ENCODE measurements at regions not wholly inside any gene's neighbourhood (a gene's known extent, or its start where the extent isn't known, plus 50 kb on each side); places are given as distances from the start of the nearest gene placed in this dataset.

DNA sequence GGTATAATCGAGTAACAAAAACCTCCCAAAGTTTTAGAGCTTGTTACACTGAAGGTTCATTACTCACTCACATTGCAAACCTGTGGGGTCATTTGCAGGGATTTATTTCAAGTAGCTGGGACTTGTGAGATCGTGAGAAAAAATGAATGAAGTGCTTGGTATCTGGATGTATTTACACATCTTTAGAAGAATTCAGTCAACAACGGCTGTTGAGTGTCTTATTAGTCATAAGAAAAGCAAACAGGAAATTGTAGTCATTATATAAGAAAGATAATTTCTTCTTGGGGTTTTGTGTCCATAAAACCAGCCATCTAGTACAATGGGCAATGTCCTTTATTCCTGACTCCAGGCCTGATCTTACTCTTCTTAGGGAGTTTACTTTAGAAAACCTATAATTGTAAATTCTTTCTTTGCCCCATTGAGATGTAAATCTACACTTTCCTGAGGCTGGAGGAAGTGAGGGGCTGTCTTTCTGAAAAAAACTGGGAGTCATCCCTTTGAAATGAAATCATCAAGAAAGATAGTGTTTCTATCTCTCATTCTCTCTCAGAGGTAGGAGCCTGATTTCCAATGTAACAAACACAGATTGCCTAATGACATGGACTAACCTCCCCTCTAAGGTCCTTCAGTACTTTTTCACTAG is 202.5 kb upstream of the ASCC3 start (continued):
- TF ChIP-seq, protein P1, sequence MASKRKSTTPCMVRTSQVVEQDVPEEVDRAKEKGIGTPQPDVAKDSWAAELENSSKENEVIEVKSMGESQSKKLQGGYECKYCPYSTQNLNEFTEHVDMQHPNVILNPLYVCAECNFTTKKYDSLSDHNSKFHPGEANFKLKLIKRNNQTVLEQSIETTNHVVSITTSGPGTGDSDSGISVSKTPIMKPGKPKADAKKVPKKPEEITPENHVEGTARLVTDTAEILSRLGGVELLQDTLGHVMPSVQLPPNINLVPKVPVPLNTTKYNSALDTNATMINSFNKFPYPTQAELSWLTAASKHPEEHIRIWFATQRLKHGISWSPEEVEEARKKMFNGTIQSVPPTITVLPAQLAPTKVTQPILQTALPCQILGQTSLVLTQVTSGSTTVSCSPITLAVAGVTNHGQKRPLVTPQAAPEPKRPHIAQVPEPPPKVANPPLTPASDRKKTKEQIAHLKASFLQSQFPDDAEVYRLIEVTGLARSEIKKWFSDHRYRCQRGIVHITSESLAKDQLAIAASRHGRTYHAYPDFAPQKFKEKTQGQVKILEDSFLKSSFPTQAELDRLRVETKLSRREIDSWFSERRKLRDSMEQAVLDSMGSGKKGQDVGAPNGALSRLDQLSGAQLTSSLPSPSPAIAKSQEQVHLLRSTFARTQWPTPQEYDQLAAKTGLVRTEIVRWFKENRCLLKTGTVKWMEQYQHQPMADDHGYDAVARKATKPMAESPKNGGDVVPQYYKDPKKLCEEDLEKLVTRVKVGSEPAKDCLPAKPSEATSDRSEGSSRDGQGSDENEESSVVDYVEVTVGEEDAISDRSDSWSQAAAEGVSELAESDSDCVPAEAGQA (IDR thresholded peaks at IDR 0.05; ENCODE audit: low read depth): no peak
- TF ChIP-seq, protein P1 (CRISPR knock-in tag; IDR thresholded peaks at IDR 0.05; ENCODE audit: borderline replicate concordance): no peak
- TF ChIP-seq, protein P2, sequence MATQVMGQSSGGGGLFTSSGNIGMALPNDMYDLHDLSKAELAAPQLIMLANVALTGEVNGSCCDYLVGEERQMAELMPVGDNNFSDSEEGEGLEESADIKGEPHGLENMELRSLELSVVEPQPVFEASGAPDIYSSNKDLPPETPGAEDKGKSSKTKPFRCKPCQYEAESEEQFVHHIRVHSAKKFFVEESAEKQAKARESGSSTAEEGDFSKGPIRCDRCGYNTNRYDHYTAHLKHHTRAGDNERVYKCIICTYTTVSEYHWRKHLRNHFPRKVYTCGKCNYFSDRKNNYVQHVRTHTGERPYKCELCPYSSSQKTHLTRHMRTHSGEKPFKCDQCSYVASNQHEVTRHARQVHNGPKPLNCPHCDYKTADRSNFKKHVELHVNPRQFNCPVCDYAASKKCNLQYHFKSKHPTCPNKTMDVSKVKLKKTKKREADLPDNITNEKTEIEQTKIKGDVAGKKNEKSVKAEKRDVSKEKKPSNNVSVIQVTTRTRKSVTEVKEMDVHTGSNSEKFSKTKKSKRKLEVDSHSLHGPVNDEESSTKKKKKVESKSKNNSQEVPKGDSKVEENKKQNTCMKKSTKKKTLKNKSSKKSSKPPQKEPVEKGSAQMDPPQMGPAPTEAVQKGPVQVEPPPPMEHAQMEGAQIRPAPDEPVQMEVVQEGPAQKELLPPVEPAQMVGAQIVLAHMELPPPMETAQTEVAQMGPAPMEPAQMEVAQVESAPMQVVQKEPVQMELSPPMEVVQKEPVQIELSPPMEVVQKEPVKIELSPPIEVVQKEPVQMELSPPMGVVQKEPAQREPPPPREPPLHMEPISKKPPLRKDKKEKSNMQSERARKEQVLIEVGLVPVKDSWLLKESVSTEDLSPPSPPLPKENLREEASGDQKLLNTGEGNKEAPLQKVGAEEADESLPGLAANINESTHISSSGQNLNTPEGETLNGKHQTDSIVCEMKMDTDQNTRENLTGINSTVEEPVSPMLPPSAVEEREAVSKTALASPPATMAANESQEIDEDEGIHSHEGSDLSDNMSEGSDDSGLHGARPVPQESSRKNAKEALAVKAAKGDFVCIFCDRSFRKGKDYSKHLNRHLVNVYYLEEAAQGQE (IDR thresholded peaks at IDR 0.05; ENCODE audit: borderline replicate concordance in 1 of 2, low read depth in 1 of 2, low read length in 2 of 2): no peak
- TF ChIP-seq CEBPG (CRISPR knock-in tag; IDR thresholded peaks at IDR 0.05) (no peak), FOXC1 (CRISPR knock-in tag; IDR thresholded peaks at IDR 0.05; ENCODE audit: borderline replicate concordance) (no peak), BORCS8-MEF2B (CRISPR knock-in tag; IDR thresholded peaks at IDR 0.05) (no peak), CENPT (CRISPR knock-in tag; IDR thresholded peaks at IDR 0.05; ENCODE audit: low read depth) (no peak), NR2C2 (CRISPR knock-in tag; IDR thresholded peaks at IDR 0.05; ENCODE audit: borderline replicate concordance) (no peak), SMYD3 (CRISPR knock-in tag; IDR thresholded peaks at IDR 0.05) (no peak)
- TF ChIP-seq, protein P3, sequence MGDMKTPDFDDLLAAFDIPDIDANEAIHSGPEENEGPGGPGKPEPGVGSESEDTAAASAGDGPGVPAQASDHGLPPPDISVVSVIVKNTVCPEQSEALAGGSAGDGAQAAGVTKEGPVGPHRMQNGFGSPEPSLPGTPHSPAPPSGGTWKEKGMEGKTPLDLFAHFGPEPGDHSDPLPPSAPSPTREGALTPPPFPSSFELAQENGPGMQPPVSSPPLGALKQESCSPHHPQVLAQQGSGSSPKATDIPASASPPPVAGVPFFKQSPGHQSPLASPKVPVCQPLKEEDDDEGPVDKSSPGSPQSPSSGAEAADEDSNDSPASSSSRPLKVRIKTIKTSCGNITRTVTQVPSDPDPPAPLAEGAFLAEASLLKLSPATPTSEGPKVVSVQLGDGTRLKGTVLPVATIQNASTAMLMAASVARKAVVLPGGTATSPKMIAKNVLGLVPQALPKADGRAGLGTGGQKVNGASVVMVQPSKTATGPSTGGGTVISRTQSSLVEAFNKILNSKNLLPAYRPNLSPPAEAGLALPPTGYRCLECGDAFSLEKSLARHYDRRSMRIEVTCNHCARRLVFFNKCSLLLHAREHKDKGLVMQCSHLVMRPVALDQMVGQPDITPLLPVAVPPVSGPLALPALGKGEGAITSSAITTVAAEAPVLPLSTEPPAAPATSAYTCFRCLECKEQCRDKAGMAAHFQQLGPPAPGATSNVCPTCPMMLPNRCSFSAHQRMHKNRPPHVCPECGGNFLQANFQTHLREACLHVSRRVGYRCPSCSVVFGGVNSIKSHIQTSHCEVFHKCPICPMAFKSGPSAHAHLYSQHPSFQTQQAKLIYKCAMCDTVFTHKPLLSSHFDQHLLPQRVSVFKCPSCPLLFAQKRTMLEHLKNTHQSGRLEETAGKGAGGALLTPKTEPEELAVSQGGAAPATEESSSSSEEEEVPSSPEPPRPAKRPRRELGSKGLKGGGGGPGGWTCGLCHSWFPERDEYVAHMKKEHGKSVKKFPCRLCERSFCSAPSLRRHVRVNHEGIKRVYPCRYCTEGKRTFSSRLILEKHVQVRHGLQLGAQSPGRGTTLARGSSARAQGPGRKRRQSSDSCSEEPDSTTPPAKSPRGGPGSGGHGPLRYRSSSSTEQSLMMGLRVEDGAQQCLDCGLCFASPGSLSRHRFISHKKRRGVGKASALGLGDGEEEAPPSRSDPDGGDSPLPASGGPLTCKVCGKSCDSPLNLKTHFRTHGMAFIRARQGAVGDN (CRISPR knock-in tag; IDR thresholded peaks at IDR 0.05): no peak
